Activated naive CD4-positive, alpha-beta T cell treated with anti-CD3 and anti-CD28 coated beads, Interleukin-2, amount 50 U/mL, for 16 hours (primary cell): ENCODE measurements at regions not wholly inside any gene's neighbourhood (a gene's known extent, or its start where the extent isn't known, plus 50 kb on each side); places are given as distances from the start of the nearest gene placed in this dataset.
"Not testable (repeated sequence)": the region's sequence is repeated elsewhere in the genome, so short reads cannot be mapped to it uniquely, and the experiment has no call there.

ENCODE experiments used
- DNase-seq: peaks from one replicate; pipeline ENCODE4 v3.0.0-alpha.2; 2020

- no peak for DNase-seq
These were observed 55.1 kb upstream of the STARD13 start for GRCh38 chr13:33340631-33341030.

GRCh38 chr13:33341861-33342452 lies 56.4 kb upstream of the STARD13 start:
- DNase-seq, result no peak

GRCh38 chr13:33345842-33346241 lies 60.3 kb upstream of the STARD13 start:
- no peak for DNase-seq

GRCh38 chr13:33347861-33348260 lies 62.3 kb upstream of the STARD13 start:
- DNase-seq, result no peak

- no peak for DNase-seq
These were observed 62.8 kb upstream of the STARD13 start for GRCh38 chr13:33348366-33348765.

- no peak for DNase-seq
These were observed 63.9 kb upstream of the STARD13 start for GRCh38 chr13:33349288-33349985.

- DNase-seq, result no peak
These were observed 64.7 kb upstream of the STARD13 start for GRCh38 chr13:33349986-33350826.

GRCh38 chr13:33351319-33351718 lies 65.8 kb upstream of the STARD13 start:
- DNase-seq, result no peak

GRCh38 chr13:33352041-33352440 lies 66.5 kb upstream of the STARD13 start:
- DNase-seq, result no peak

GRCh38 chr13:33352526-33352925 lies 67.0 kb upstream of the STARD13 start:
- no peak for DNase-seq

- DNase-seq, result no peak
These were observed 67.7 kb upstream of the STARD13 start for GRCh38 chr13:33353210-33353609.

GRCh38 chr13:33353646-33354045 lies 68.1 kb upstream of the STARD13 start:
- no peak for DNase-seq

GRCh38 chr13:33355201-33355895 lies 69.8 kb upstream of the STARD13 start:
- no peak for DNase-seq

GRCh38 chr13:33358076-33358475 lies 72.5 kb upstream of the STARD13 start:
- DNase-seq, result not testable (repeated sequence)

GRCh38 chr13:33362986-33363727 lies 77.6 kb upstream of the STARD13 start:
- DNase-seq, result no peak

GRCh38 chr13:33364192-33364591 lies 78.6 kb upstream of the STARD13 start:
- DNase-seq, result no peak

- DNase-seq, result no peak
These were observed 81.0 kb upstream of the STARD13 start for GRCh38 chr13:33366469-33367062.

- no peak for DNase-seq
These were observed 81.8 kb upstream of the STARD13 start for GRCh38 chr13:33367171-33367895.

- DNase-seq, result no peak
These were observed 82.4 kb upstream of the STARD13 start for GRCh38 chr13:33367926-33368325.

- DNase-seq, result no peak
These were observed 83.5 kb upstream of the STARD13 start for GRCh38 chr13:33369073-33369472.

- no peak for DNase-seq
These were observed 86.8 kb upstream of the STARD13 start for GRCh38 chr13:33372251-33372919.
